ACC112 (cell line): ENCODE measurements at regions not wholly inside any gene's neighbourhood (a gene's known extent, or its start where the extent isn't known, plus 50 kb on each side); places are given as distances from the start of the nearest gene placed in this dataset.
"Not testable (repeated sequence)": the region's sequence is repeated elsewhere in the genome, so short reads cannot be mapped to it uniquely, and the experiment has no call there.

ENCODE experiments used
- H2AFZ ChIP-seq: fragments of 200-600 bp; sonication (generic); one replicate; pipeline ENCODE4 v1.6.0; 2017; ENCODE audit warnings: antibody characterized with exemption, low read length; ENCODE audit not compliant: unreplicated experiment
- H3K27ac ChIP-seq: fragments of 200-600 bp; sonication (generic); 2 replicates; pipeline ENCODE4 v1.5.1; 2014; ENCODE audit warnings: low read depth, mild to moderate bottlenecking, antibody characterized with exemption, low read length, moderate library complexity
- H3K27me3 ChIP-seq: fragments of 200-600 bp; sonication (generic); 2 replicates; pipeline ENCODE4 v1.6.1; 2014; ENCODE audit warnings: mild to moderate bottlenecking, antibody characterized with exemption, low read length, moderate library complexity, mixed read lengths; ENCODE audit not compliant: insufficient read depth
- H3K36me3 ChIP-seq: fragments of 200-600 bp; sonication (generic); 2 replicates; pipeline ENCODE4 v1.6.1; 2016; ENCODE audit warnings: mild to moderate bottlenecking, antibody characterized with exemption, low read length, moderate library complexity, mixed read lengths; ENCODE audit not compliant: insufficient read depth
- H3K4me1 ChIP-seq: fragments of 200-600 bp; sonication (generic); one replicate; pipeline ENCODE4 v1.6.1; 2016; ENCODE audit warnings: low read length, mixed read lengths; ENCODE audit not compliant: insufficient read depth, unreplicated experiment, control insufficient read depth
- H3K4me3 ChIP-seq: fragments of 200-600 bp; sonication (generic); 2 replicates; pipeline ENCODE4 v1.5.1; 2014; ENCODE audit warnings: mild to moderate bottlenecking, low read depth, low read length
- H3K79me2 ChIP-seq: fragments of 200-600 bp; sonication (generic); one replicate; pipeline ENCODE4 v1.6.0; 2016; ENCODE audit warnings: low read length; ENCODE audit not compliant: control insufficient read depth, unreplicated experiment, insufficient read depth

GRCh38 chrX:132302687-132303086, 83.4 kb upstream of the RAP2C start:
- H3K27me3 ChIP-seq, H3K27ac ChIP-seq, H3K36me3 ChIP-seq, H3K4me3 ChIP-seq, H3K4me1 ChIP-seq, H2AFZ ChIP-seq, H3K79me2 ChIP-seq: not testable (repeated sequence)

- Histone ChIP-seq H3K4me3 (no peak overlapping the region), H3K4me1 (no peaks in the 10 kb centered on the region), H3K36me3 (no peaks in the 10 kb centered on the region), H3K79me2 (no peaks in the 10 kb centered on the region), H3K27me3 (no peaks in the 10 kb centered on the region), H3K27ac (no peak overlapping the region), H2AFZ (no peak overlapping the region)
Observed at GRCh38 chrX:132294776-132295495, 75.7 kb upstream of the RAP2C start.

GRCh38 chrX:132294192-132294591, 74.9 kb upstream of the RAP2C start:
- H3K79me2 ChIP-seq = no peaks in the 10 kb centered on the region
- H3K4me3 ChIP-seq = no peak overlapping the region
- no peaks in the 10 kb centered on the region for H3K36me3 ChIP-seq
- H2AFZ ChIP-seq = no peak overlapping the region
- H3K27me3 ChIP-seq = no peaks in the 10 kb centered on the region
- no peak overlapping the region for H3K27ac ChIP-seq
- H3K4me1 ChIP-seq = no peaks in the 10 kb centered on the region

GRCh38 chrX:132292793-132293192, 73.5 kb upstream of the RAP2C start:
- Histone ChIP-seq H3K36me3 (no peaks in the 10 kb centered on the region), H3K79me2 (no peaks in the 10 kb centered on the region), H3K27ac (no peak overlapping the region), H3K27me3 (no peaks in the 10 kb centered on the region), H3K4me1 (no peaks in the 10 kb centered on the region), H2AFZ (no peak overlapping the region), H3K4me3 (no peak overlapping the region)

- no peaks in the 10 kb centered on the region for H3K79me2 ChIP-seq
- no peak overlapping the region for H2AFZ ChIP-seq
- H3K4me3 ChIP-seq = no peak overlapping the region
- no peak overlapping the region for H3K27ac ChIP-seq
- no peaks in the 10 kb centered on the region for H3K27me3 ChIP-seq
- H3K4me1 ChIP-seq = no peaks in the 10 kb centered on the region
- no peaks in the 10 kb centered on the region for H3K36me3 ChIP-seq
Observed at GRCh38 chrX:132277953-132278614, 58.8 kb upstream of the RAP2C start.

- no peak overlapping the region for H2AFZ ChIP-seq
- no peaks in the 10 kb centered on the region for H3K27me3 ChIP-seq
- H3K36me3 ChIP-seq = no peaks in the 10 kb centered on the region
- H3K79me2 ChIP-seq = no peaks in the 10 kb centered on the region
- no peak overlapping the region for H3K27ac ChIP-seq
- peaks cover 11% of the 10 kb centered on the region for H3K4me1 ChIP-seq
- no peak overlapping the region for H3K4me3 ChIP-seq
Observed at GRCh38 chrX:132272826-132273225, 53.6 kb upstream of the RAP2C start.

GRCh38 chrX:132271311-132271778, 52.1 kb upstream of the RAP2C start:
- peak overlapping the region; percentile 59; the same call in 1 of the 2 replicates for H3K4me3 ChIP-seq
- no peaks in the 10 kb centered on the region for H3K36me3 ChIP-seq
- H3K27ac ChIP-seq = peak overlapping the region; percentile 81
- peak overlapping the region; percentile 43 for H2AFZ ChIP-seq
- H3K27me3 ChIP-seq = no peaks in the 10 kb centered on the region
- H3K4me1 ChIP-seq = peaks cover 11% of the 10 kb centered on the region
- H3K79me2 ChIP-seq = no peaks in the 10 kb centered on the region

GRCh38 chrX:132270699-132271098, 51.5 kb upstream of the RAP2C start:
- Histone ChIP-seq H3K79me2 (no peaks in the 10 kb centered on the region), H3K27me3 (no peaks in the 10 kb centered on the region), H2AFZ (no peak overlapping the region), H3K27ac (peak overlapping the region; percentile 81), H3K36me3 (no peaks in the 10 kb centered on the region), H3K4me3 (peak overlapping the region; percentile 59; the same call in 1 of the 2 replicates), H3K4me1 (peaks cover 11% of the 10 kb centered on the region)

GRCh38 chrX:132270021-132270420, 50.8 kb upstream of the RAP2C start:
- Histone ChIP-seq H3K27me3 (no peaks in the 10 kb centered on the region), H2AFZ (no peak overlapping the region), H3K4me1 (peaks cover 11% of the 10 kb centered on the region), H3K79me2 (no peaks in the 10 kb centered on the region), H3K36me3 (no peaks in the 10 kb centered on the region), H3K27ac (peak overlapping the region; percentile 43; the same call in 1 of the 2 replicates), H3K4me3 (no peak overlapping the region)
